Uterus (tissue), 2 donors: ENCODE measurements at regions not wholly inside any gene's neighbourhood (a gene's known extent, or its start where the extent isn't known, plus 50 kb on each side); places are given as distances from the start of the nearest gene placed in this dataset.

ENCODE experiments used
- CTCF ChIP-seq, 4 experiments: fragments of 200-600 bp in 2 of 4; fragments of 450-650 bp in 2 of 4; sonication (generic) in 2 of 4; IDR thresholded peaks; one replicate each; pipeline ENCODE4 v1.5.1; 2016 to 2019; ENCODE audit warnings: antibody characterized with exemption in 4 of 4, mild to moderate bottlenecking in 2 of 4, moderate library complexity in 1 of 4
- POLR2A ChIP-seq, 2 donors: fragments of 450-650 bp; IDR thresholded peaks; one replicate each; pipeline ENCODE4 v1.6.1; 2016; ENCODE audit warnings: antibody characterized with exemption in 2 of 2, mild to moderate bottlenecking in 1 of 2, moderate library complexity in 1 of 2

DNA sequence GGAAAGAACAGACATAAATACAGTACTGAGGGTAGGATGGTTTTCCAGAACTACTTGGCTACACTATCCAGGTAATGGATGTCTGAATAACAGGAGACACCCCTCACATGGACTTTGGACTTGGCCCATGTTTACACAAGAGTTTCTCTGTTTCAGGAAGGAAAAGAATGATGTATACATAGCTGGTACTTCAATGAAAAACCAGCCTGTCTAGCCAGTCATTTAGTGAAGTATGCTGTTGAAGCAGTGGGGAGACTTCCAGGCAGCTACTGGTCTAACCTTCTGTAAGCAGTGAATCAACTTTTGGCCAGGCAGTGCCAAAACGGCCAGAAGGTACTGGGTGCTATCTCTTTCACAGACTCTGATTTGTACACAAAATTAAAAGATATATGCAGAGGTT is 135.0 kb downstream of the MBL2 start:
- no peak for TF ChIP-seq POLR2A (IDR thresholded peaks at IDR 0.05)
- no peak for TF ChIP-seq CTCF (IDR thresholded peaks at IDR 0.05)
